OCI-LY1 (cell line): ENCODE measurements at regions not wholly inside any gene's neighbourhood (a gene's known extent, or its start where the extent isn't known, plus 50 kb on each side); places are given as distances from the start of the nearest gene placed in this dataset.
"Not testable (repeated sequence)": the region's sequence is repeated elsewhere in the genome, so short reads cannot be mapped to it uniquely, and the experiment has no call there.

Source experiments
- CTCF ChIP-seq: fragments of 200-600 bp; sonication (generic), shearing (Covaris generic); IDR thresholded peaks from 2 replicates; pipeline ENCODE4 v1.5.1; 2017; ENCODE audit warnings: mild to moderate bottlenecking, antibody characterized with exemption, low read length, moderate library complexity, mixed read lengths
- EZH2 ChIP-seq: fragments of 200-600 bp; sonication (generic), shearing (Covaris generic); IDR thresholded peaks from 2 replicates; pipeline ENCODE4 v1.8.0; 2017; ENCODE audit warnings: borderline replicate concordance, mixed run types, mild to moderate bottlenecking, antibody characterized with exemption, low read length, moderate library complexity, mixed read lengths

DNA sequence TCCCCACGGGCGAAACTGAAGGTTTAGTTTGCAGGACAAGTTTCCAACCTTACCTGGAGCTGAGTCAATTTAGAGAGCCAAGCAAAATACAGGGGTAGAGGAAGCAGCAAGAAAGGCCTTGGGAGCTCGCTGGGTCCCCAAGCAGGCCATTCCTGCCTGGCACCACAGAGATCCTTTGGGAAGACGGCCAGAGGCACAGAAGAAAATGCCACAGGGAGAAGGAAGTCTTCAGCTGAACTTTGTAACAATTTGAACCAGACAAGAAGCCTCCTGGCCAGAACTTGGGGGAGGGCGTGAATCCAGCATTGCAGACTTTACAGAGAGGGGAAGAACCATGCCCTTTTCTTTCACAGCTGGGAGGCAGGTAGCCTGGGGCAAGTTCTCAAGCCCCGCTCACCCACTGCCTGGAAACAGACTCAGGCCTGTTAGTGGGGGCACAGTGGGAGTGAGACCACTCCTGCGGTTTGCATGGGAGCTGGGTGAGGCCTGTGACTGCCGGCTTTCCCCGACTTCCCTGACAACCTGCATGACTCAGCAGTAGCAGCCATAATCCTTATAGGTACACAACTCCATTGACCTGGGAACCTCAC lies 259.4 kb downstream of the SETD4 start:
- TF ChIP-seq CTCF, EZH2: not testable (repeated sequence)
